Gastrocnemius medialis (tissue), 4 donors: ENCODE measurements at regions not wholly inside any gene's neighbourhood (a gene's known extent, or its start where the extent isn't known, plus 50 kb on each side); places are given as distances from the start of the nearest gene placed in this dataset.

Source experiments
- POLR2A ChIP-seq, 2 donors: fragments of 450-650 bp; IDR thresholded peaks; one replicate each; pipeline ENCODE4 v1.6.1; 2017; ENCODE audit warnings: antibody characterized with exemption in 2 of 2, mild to moderate bottlenecking in 2 of 2, moderate library complexity in 2 of 2
- TF ChIP-seq, protein P1 (sequence below), 5 experiments: fragments of 450-650 bp in 3 of 5; fragments of 200-600 bp in 2 of 5; sonication (generic) in 2 of 5; IDR thresholded peaks in 4 of 5; conservative IDR thresholded peaks in 1 of 5; 1 replicate in 4 of 5; 2 replicates in 1 of 5; pipeline ENCODE4 v1.5.1; 2016 to 2019; ENCODE audit warnings: antibody characterized with exemption in 5 of 5, mild to moderate bottlenecking in 3 of 5, moderate library complexity in 3 of 5

DNA sequence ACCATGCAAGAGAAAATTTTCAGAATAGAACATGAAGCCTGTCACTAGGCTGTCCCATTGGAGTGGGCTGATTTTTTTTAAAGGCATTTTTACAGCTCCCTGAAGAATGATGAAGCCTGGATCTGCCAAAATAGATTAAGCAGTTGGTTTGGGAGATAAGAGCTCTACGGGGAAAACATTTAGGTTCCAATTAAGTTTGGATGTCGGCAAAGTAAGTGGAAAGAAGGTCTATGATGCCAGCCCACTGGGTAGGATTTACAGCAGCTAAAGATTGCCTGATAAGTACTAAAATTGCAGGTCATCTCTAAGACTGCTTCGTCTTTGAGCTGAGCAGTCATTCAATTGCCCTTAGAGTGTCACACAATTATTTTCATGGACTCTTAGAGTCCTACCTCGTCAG, 939.2 kb upstream of the CELF2 start:
- TF ChIP-seq, protein P1, sequence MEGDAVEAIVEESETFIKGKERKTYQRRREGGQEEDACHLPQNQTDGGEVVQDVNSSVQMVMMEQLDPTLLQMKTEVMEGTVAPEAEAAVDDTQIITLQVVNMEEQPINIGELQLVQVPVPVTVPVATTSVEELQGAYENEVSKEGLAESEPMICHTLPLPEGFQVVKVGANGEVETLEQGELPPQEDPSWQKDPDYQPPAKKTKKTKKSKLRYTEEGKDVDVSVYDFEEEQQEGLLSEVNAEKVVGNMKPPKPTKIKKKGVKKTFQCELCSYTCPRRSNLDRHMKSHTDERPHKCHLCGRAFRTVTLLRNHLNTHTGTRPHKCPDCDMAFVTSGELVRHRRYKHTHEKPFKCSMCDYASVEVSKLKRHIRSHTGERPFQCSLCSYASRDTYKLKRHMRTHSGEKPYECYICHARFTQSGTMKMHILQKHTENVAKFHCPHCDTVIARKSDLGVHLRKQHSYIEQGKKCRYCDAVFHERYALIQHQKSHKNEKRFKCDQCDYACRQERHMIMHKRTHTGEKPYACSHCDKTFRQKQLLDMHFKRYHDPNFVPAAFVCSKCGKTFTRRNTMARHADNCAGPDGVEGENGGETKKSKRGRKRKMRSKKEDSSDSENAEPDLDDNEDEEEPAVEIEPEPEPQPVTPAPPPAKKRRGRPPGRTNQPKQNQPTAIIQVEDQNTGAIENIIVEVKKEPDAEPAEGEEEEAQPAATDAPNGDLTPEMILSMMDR (IDR thresholded peaks at IDR 0.05 in 4 of 5, conservative IDR thresholded peaks at IDR 0.05 in 1 of 5) = no peak
- TF ChIP-seq POLR2A (IDR thresholded peaks at IDR 0.05) = no peak
